ENCODE measurements at regions not wholly inside any gene's neighbourhood (a gene's known extent, or its start where the extent isn't known, plus 50 kb on each side); places are given as distances from the start of the nearest gene placed in this dataset.

DNA sequence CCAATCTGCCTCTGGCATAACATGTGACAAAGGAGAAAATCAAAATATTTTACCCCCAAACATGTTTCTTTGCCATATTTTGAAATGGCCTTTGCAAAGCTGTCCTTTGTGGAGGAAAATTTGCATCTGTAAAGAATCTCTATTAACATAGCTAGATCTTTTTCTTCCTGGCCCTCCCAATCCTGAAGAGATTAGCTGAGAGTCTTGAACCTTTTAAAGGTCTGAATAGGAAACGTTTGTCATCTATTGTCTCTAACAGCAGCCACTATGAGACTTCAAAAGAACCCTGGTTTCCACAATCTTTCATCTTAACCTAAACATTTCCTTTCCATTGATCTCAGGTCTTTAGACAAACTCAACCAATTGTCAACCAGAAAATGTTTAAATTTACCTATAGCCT is 520.9 kb upstream of the TGFBR2 start:
- Histone ChIP-seq H3K4me3 (ENCODE audit: low read depth, low read length) (no peak overlapping the region), H3K36me3 (replicated peaks) (no peaks in the 10 kb centered on the region), H3K27me3 (replicated peaks) (no peaks in the 10 kb centered on the region), H3K27ac (no peak overlapping the region)
- no peak for DNase-seq
- TF ChIP-seq CTCF (IDR thresholded peaks at IDR 0.05; ENCODE audit: low read depth, low read length, missing control alignments) = no peak
- in situ Hi-C loops (cut with HindIII; ENCODE audit: low pct_ligation_motif_present, low sequenced_read_pairs) = no loop called here

GRCh38 chr3:30091686-30092085 is 514.7 kb upstream of the TGFBR2 start:
- in situ Hi-C loops (cut with HindIII; ENCODE audit: low pct_ligation_motif_present, low sequenced_read_pairs) = no loop called here
- TF ChIP-seq CTCF (IDR thresholded peaks at IDR 0.05; ENCODE audit: low read depth, low read length, missing control alignments) = no peak
- H3K36me3 ChIP-seq (replicated peaks) = no peaks in the 10 kb centered on the region
- no peak for DNase-seq
- no peak overlapping the region for H3K4me3 ChIP-seq (ENCODE audit: low read depth, low read length)
- no peaks in the 10 kb centered on the region for H3K27me3 ChIP-seq (replicated peaks)
- no peak overlapping the region for H3K27ac ChIP-seq

DNA sequence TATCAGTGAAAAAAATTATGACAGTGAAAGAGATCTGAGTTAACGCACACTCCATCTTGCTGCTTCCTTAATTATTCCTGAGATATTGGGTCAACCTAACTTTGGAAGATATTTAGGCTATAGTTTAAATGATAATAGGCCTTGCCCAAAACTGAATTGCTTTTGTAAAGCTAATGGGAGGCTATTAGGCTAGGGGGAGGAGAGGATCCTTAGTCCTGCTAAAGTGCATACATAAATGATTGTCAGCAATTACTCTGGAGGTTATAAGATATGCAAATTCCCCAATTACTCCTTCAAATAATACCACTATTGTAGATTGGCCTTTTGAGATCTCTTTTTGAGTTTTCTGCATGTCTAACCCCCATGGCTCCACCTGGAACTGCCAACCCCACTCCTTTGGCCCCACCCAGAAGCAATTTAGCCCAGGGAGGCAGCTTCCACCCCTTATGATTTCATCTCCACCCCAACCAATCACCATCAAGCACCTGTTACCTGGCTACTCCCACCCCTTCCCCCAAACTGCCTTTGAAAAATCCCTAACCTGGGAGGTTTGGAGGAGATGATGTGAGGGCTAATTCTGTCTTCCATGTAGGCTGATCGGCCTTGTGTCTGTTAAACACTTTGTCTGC is 509.3 kb upstream of the TGFBR2 start:
- in situ Hi-C loops (cut with HindIII; ENCODE audit: low pct_ligation_motif_present, low sequenced_read_pairs) = no loop called here
- Histone ChIP-seq H3K27me3 (replicated peaks) (no peaks in the 10 kb centered on the region), H3K27ac (no peak overlapping the region), H3K36me3 (replicated peaks) (no peaks in the 10 kb centered on the region), H3K4me3 (ENCODE audit: low read depth, low read length) (no peak overlapping the region)
- TF ChIP-seq CTCF (IDR thresholded peaks at IDR 0.05; ENCODE audit: low read depth, low read length, missing control alignments) = no peak
- DNase-seq = no peak

GRCh38 chr3:30098243-30098642 is 508.2 kb upstream of the TGFBR2 start:
- no peak for TF ChIP-seq CTCF (IDR thresholded peaks at IDR 0.05; ENCODE audit: low read depth, low read length, missing control alignments)
- Histone ChIP-seq H3K27ac (no peak overlapping the region), H3K36me3 (replicated peaks) (no peaks in the 10 kb centered on the region), H3K27me3 (replicated peaks) (no peaks in the 10 kb centered on the region), H3K4me3 (ENCODE audit: low read depth, low read length) (no peak overlapping the region)
- no peak for DNase-seq
- in situ Hi-C loops (cut with HindIII; ENCODE audit: low pct_ligation_motif_present, low sequenced_read_pairs) = no loop called here

DNA sequence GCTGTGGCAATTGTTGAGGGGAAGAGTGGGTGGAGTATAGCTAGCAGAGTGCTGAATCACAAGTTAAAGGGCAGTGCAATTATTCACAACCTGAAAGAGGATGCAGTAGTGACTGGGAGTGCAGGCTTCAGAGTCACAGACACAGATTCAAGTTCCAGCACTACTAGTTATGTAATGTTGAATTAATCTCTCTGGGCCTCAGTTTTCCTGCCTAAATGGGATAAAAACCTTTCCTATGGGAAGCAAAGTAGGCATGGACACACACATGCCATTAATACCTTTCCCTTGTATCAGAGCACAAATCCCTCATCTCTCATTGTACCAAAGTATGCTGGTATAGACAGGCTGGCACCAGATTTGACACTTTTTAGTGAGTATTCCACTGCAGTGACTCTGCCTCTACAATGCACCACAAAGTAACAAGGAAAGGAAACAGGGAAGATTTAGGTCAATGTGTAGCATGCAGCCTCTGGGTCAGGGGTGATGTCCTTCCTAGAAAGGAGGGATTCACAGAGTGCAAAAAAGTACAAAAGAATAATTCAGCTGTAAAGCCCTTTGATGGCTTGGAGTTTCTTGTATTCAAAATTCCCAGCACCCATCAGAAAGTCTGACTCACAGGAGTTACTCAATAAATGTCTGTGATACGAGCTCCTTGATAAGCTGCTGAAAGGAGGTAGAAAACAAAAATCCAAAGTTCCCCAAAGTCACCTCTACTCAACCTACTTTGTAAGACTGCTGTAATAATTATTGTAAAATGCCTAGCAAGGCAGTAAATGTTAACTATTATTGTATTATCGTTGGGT is 507.5 kb upstream of the TGFBR2 start:
- Histone ChIP-seq H3K4me3 (ENCODE audit: low read depth, low read length) (no peak overlapping the region), H3K27ac (peak overlapping the region; percentile 43), H3K36me3 (replicated peaks) (no peaks in the 10 kb centered on the region), H3K27me3 (replicated peaks) (no peaks in the 10 kb centered on the region)
- no peak for TF ChIP-seq CTCF (IDR thresholded peaks at IDR 0.05; ENCODE audit: low read depth, low read length, missing control alignments)
- DNase-seq = peak; percentile 61
- in situ Hi-C loops (cut with HindIII; ENCODE audit: low pct_ligation_motif_present, low sequenced_read_pairs) = no loop called here
